ENCODE measurements at regions not wholly inside any gene's neighbourhood (a gene's known extent, or its start where the extent isn't known, plus 50 kb on each side); places are given as distances from the start of the nearest gene placed in this dataset.

- TF ChIP-seq POLR2AphosphoS5 (IDR thresholded peaks at IDR 0.05; ENCODE audit: low read depth, low read length) (no peak), TAF1 (IDR thresholded peaks at IDR 0.05; ENCODE audit: borderline replicate concordance, insufficient read depth, low read length) (no peak)
Measured at GRCh38 chr12:13591059-13591458, 390.3 kb downstream of the GRIN2B start.

All from PFSK-1 (cell line).